H1 (cell line): ENCODE measurements at regions not wholly inside any gene's neighbourhood (a gene's known extent, or its start where the extent isn't known, plus 50 kb on each side); places are given as distances from the start of the nearest gene placed in this dataset.

Source experiments
- ATF3 ChIP-seq: IDR thresholded peaks from 2 replicates; pipeline ENCODE4 v1.6.1; 2011; ENCODE audit warnings: low read depth, mild to moderate bottlenecking, low read length; ENCODE audit not compliant: insufficient read depth

DNA sequence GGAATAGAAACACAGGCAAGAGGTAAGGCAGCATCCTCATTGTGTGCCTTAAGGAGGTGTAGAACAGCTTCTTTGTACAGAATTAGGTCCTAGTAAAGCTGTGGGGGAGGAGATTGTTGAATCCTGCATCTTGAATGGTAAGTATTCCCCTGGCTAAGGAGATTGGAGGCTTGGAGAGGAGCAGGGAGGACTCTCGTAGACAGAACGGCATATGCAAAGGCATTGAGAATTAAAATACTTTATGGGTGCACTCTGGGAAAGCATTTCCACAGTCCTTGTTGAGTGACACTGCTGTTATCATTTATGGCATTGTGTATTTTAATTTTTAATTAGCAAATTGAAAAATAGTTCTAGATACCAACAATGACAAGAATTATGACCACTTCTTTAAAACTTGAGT is 66.5 kb upstream of the GPR149 start (continued):
- TF ChIP-seq ATF3, result no peak
